H9 (cell line): ENCODE measurements at regions not wholly inside any gene's neighbourhood (a gene's known extent, or its start where the extent isn't known, plus 50 kb on each side); places are given as distances from the start of the nearest gene placed in this dataset.

Experiments
- DNase-seq: peaks from one replicate; pipeline ENCODE4 v3.0.0-alpha.2; 2017
- H2AFZ ChIP-seq: one replicate; pipeline ENCODE4 v1.6.1; 2013; ENCODE audit warnings: mild to moderate bottlenecking, low read length, control low read depth, moderate library complexity
- H2AK5ac ChIP-seq: 2 replicates; pipeline ENCODE4 v1.6.1; 2013; ENCODE audit warnings: low read length, control low read depth, mixed read lengths; ENCODE audit not compliant: insufficient read length
- H2BK120ac ChIP-seq: one replicate; pipeline ENCODE4 v1.6.1; 2013; ENCODE audit warnings: low read depth, mild to moderate bottlenecking, low read length, control low read depth, inconsistent platforms; ENCODE audit not compliant: poor library complexity, severe bottlenecking
- H2BK12ac ChIP-seq: 2 replicates; pipeline ENCODE4 v1.6.1; 2013; ENCODE audit warnings: low read length, control low read depth, mixed read lengths, low read depth; ENCODE audit not compliant: insufficient read length
- H2BK15ac ChIP-seq: 2 replicates; pipeline ENCODE4 v1.6.1; 2013; ENCODE audit warnings: low read depth, low read length, control low read depth
- H2BK20ac ChIP-seq: one replicate; pipeline ENCODE4 v1.6.1; 2013; ENCODE audit warnings: low read depth, mild to moderate bottlenecking, low read length, control low read depth, inconsistent platforms; ENCODE audit not compliant: poor library complexity, severe bottlenecking
- H2BK5ac ChIP-seq: 2 replicates; pipeline ENCODE4 v1.6.1; 2013; ENCODE audit warnings: low read length, control low read depth, mixed read lengths; ENCODE audit not compliant: insufficient read length
- H3K14ac ChIP-seq: 2 replicates; pipeline ENCODE4 v1.6.1; 2013; ENCODE audit warnings: low read length, control low read depth; ENCODE audit not compliant: insufficient read depth
- H3K18ac ChIP-seq: 2 replicates; pipeline ENCODE4 v1.6.1; 2013; ENCODE audit warnings: low read depth, mild to moderate bottlenecking, mixed read lengths, low read length, control low read depth; ENCODE audit not compliant: insufficient read length
- H3K23ac ChIP-seq: 2 replicates; pipeline ENCODE4 v1.6.1; 2013; ENCODE audit warnings: low read length, control low read depth, mixed read lengths, low read depth; ENCODE audit not compliant: insufficient read length
- H3K23me2 ChIP-seq: 2 replicates; pipeline ENCODE4 v1.6.1; 2013; ENCODE audit warnings: low read depth, mild to moderate bottlenecking, mixed read lengths, low read length, control low read depth; ENCODE audit not compliant: insufficient read length, poor library complexity, severe bottlenecking
- H3K27ac ChIP-seq: 2 replicates; pipeline ENCODE4 v1.5.1; 2013; ENCODE audit warnings: low read length, control low read depth, mixed read lengths, low read depth; ENCODE audit not compliant: insufficient read length
- H3K27me3 ChIP-seq: 2 replicates; pipeline ENCODE4 v1.6.1; 2013; ENCODE audit warnings: low read length, control low read depth, inconsistent platforms; ENCODE audit not compliant: insufficient read depth
- H3K4ac ChIP-seq: 2 replicates; pipeline ENCODE4 v1.6.1; 2013; ENCODE audit warnings: low read depth, mild to moderate bottlenecking, control low read depth, inconsistent platforms, low read length, moderate library complexity
- H3K4me1 ChIP-seq: 2 replicates; pipeline ENCODE4 v1.6.1; 2013; ENCODE audit warnings: low read length, control low read depth, inconsistent platforms; ENCODE audit not compliant: insufficient read depth
- H3K4me2 ChIP-seq: 2 replicates; pipeline ENCODE4 v1.6.1; 2013; ENCODE audit warnings: low read length, control low read depth, mixed read lengths; ENCODE audit not compliant: insufficient read length, insufficient read depth
- H3K56ac ChIP-seq: 2 replicates; pipeline ENCODE4 v1.6.1; 2013; ENCODE audit warnings: low read depth, mild to moderate bottlenecking, mixed read lengths, low read length, control low read depth; ENCODE audit not compliant: insufficient read length
- H3K79me1 ChIP-seq: 2 replicates; pipeline ENCODE4 v1.6.1; 2013; ENCODE audit warnings: low read depth, mild to moderate bottlenecking, moderate library complexity, low read length, control low read depth, inconsistent platforms; ENCODE audit not compliant: insufficient read depth, poor library complexity, severe bottlenecking
- H3K79me2 ChIP-seq: 2 replicates; pipeline ENCODE4 v1.6.1; 2013; ENCODE audit warnings: low read length, control low read depth, inconsistent platforms; ENCODE audit not compliant: insufficient read depth
- H3K9ac ChIP-seq: 2 replicates; pipeline ENCODE4 v1.6.1; 2013; ENCODE audit warnings: low read length, control low read depth, mixed read lengths; ENCODE audit not compliant: insufficient read length; ENCODE audit errors: extremely low read depth
- H3K9me3 ChIP-seq: one replicate; pipeline ENCODE4 v1.6.1; 2013; ENCODE audit warnings: low read depth, low read length, inconsistent platforms; ENCODE audit not compliant: control insufficient read depth
- H3T11ph ChIP-seq: one replicate; pipeline ENCODE4 v1.6.1; 2013; ENCODE audit warnings: mild to moderate bottlenecking, low read length, control low read depth, inconsistent platforms
- H4K20me1 ChIP-seq: one replicate; pipeline ENCODE4 v1.6.1; 2013; ENCODE audit not compliant: control insufficient read depth, insufficient read length, insufficient read depth
- H4K5ac ChIP-seq: 2 replicates; pipeline ENCODE4 v1.6.1; 2013; ENCODE audit warnings: low read depth, mild to moderate bottlenecking, mixed read lengths, low read length, control low read depth; ENCODE audit not compliant: insufficient read length
- H4K8ac ChIP-seq: replicated peaks from 2 replicates; pipeline ENCODE4 v1.6.1; 2013; ENCODE audit warnings: low read length, control low read depth, mixed read lengths, low read depth; ENCODE audit not compliant: insufficient read length
- H4K91ac ChIP-seq: 2 replicates; pipeline ENCODE4 v1.6.1; 2013; ENCODE audit warnings: low read depth, mild to moderate bottlenecking, moderate library complexity, mixed read lengths, low read length, control low read depth; ENCODE audit not compliant: insufficient read length
- H3K27ac Mint-ChIP-seq, 3 experiments: 2 replicates in 2 of 3; 3 replicates in 1 of 3; pipeline ENCODE4 v1.8.0; 2020 to 2021; ENCODE audit warnings: mixed read lengths in 3 of 3, mild to moderate bottlenecking in 1 of 3, moderate library complexity in 1 of 3
- H3K27me3 Mint-ChIP-seq: 2 replicates; pipeline ENCODE4 v1.8.0; 2021; ENCODE audit warnings: low read depth, mild to moderate bottlenecking, moderate library complexity, mixed read lengths
- H3K36me3 Mint-ChIP-seq, 3 experiments: 2 replicates in 2 of 3; 3 replicates in 1 of 3; pipeline ENCODE4 v1.8.0; 2020 to 2021; ENCODE audit warnings: low read depth in 3 of 3, mixed read lengths in 3 of 3; ENCODE audit not compliant: insufficient read depth in 1 of 3
- H3K4me1 Mint-ChIP-seq, 2 experiments: 2 replicates each; pipeline ENCODE4 v1.8.0; 2020; ENCODE audit warnings: mixed read lengths in 2 of 2
- H3K4me3 Mint-ChIP-seq, 2 experiments: 2 replicates in 1 of 2; 3 replicates in 1 of 2; pipeline ENCODE4 v1.8.0; 2020 to 2021; ENCODE audit warnings: mild to moderate bottlenecking in 2 of 2, mixed read lengths in 2 of 2, moderate library complexity in 1 of 2
- H3K9me3 Mint-ChIP-seq, 2 experiments: 2 replicates in 1 of 2; 3 replicates in 1 of 2; pipeline ENCODE4 v1.8.0; 2020; ENCODE audit warnings: mild to moderate bottlenecking in 2 of 2, mixed read lengths in 2 of 2, moderate library complexity in 1 of 2
- WGBS: extraction: QIAGEN DNeasy Blood & Tissue Kit; methylation state at CpG from one replicate; pipeline ENCODE4 v1.1.7; 2013; ENCODE audit warnings: missing lambda C conversion rate, low lambda C conversion rate, mixed read lengths; ENCODE audit not compliant: insufficient read length; ENCODE audit errors: extremely low coverage; 5-methylcytosine and 5-hydroxymethylcytosine counted together
- TF ChIP-seq, protein P1 (sequence below): fragments of 200-600 bp; sonication (generic); conservative IDR thresholded peaks from 3 replicates; pipeline ENCODE4 v1.8.0; 2021; ENCODE audit warnings: antibody characterized with exemption, mild to moderate bottlenecking

DNA sequence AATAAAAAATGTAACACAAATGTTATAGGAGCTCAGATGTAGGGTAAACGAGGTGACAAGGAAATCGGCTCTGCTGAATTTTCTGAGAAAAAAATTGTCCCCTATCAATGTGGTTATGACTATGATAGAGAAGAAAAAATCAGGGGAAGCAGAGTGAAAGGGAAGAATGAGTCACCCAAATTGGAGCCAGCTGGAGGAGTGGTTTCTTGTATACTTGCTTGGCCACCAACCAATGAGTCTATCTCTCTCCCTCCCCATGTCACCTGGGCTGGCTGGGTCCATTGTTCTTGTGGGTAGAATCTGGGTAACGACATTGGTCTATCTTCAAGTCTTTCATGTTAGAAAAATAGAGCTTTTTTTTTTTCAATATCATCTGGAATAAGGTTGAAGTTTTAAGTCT lies 196.6 kb upstream of the FLRT2 start:
- Histone ChIP-seq H3K14ac (no peak overlapping the region), H3K27me3 (no peaks in the 10 kb centered on the region), H3K18ac (no peak overlapping the region), H3K9ac (no peak overlapping the region), H4K91ac (no peak overlapping the region), H4K20me1 (no peaks in the 10 kb centered on the region), H3K27ac (no peak overlapping the region), H4K5ac (no peak overlapping the region), H3K79me2 (no peaks in the 10 kb centered on the region), H2BK5ac (no peak overlapping the region), H3K79me1 (no peaks in the 10 kb centered on the region), H2BK12ac (no peak overlapping the region), H2BK15ac (no peak overlapping the region), H2BK120ac (no peak overlapping the region), H3K4ac (no peak overlapping the region), H4K8ac (no peak overlapping the region), H3K4me2 (no peak overlapping the region), H3K23ac (no peak overlapping the region), H2AK5ac (no peak overlapping the region), H3K4me1 (no peaks in the 10 kb centered on the region), H2AFZ (no peak overlapping the region), H3K23me2 (no peaks in the 10 kb centered on the region), H3T11ph (no peak overlapping the region), H2BK20ac (no peak overlapping the region), H3K56ac (no peak overlapping the region), H3K9me3 (no peaks in the 10 kb centered on the region)
- H3K4me3 Mint-ChIP-seq, result no peak overlapping the region
- H3K36me3 Mint-ChIP-seq, result no peaks in the 10 kb centered on the region
- TF ChIP-seq, protein P1, sequence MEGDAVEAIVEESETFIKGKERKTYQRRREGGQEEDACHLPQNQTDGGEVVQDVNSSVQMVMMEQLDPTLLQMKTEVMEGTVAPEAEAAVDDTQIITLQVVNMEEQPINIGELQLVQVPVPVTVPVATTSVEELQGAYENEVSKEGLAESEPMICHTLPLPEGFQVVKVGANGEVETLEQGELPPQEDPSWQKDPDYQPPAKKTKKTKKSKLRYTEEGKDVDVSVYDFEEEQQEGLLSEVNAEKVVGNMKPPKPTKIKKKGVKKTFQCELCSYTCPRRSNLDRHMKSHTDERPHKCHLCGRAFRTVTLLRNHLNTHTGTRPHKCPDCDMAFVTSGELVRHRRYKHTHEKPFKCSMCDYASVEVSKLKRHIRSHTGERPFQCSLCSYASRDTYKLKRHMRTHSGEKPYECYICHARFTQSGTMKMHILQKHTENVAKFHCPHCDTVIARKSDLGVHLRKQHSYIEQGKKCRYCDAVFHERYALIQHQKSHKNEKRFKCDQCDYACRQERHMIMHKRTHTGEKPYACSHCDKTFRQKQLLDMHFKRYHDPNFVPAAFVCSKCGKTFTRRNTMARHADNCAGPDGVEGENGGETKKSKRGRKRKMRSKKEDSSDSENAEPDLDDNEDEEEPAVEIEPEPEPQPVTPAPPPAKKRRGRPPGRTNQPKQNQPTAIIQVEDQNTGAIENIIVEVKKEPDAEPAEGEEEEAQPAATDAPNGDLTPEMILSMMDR, result no peak
- no peaks in the 10 kb centered on the region for H3K9me3 Mint-ChIP-seq
- H3K27ac Mint-ChIP-seq, result no peak overlapping the region
- no peaks in the 10 kb centered on the region for H3K4me1 Mint-ChIP-seq
- no CpG with 5 or more reads among the region's 3 CpGs for WGBS
- no peaks in the 10 kb centered on the region for H3K27me3 Mint-ChIP-seq
- DNase-seq, result no peak
